GM21717 (cell line): ENCODE measurements at regions not wholly inside any gene's neighbourhood (a gene's known extent, or its start where the extent isn't known, plus 50 kb on each side); places are given as distances from the start of the nearest gene placed in this dataset.
A peak's percentile ranks its signal among the peaks of the same experiment; 100 is the strongest.

ENCODE experiments used
- ATAC-seq: cut with Tn5 transposase; IDR thresholded peaks from one replicate; pipeline ENCODE4 v1.9.1; 2021; ENCODE audit warnings: mild to moderate bottlenecking, moderate library complexity; ENCODE audit not compliant: unreplicated experiment

GRCh38 chr5:42898760-42899159, 87.1 kb upstream of the SELENOP start:
- no peak for ATAC-seq

GRCh38 chr5:42896523-42896922, 84.8 kb upstream of the SELENOP start:
- ATAC-seq = no peak

- no peak for ATAC-seq
Observed at GRCh38 chr5:42894057-42894456, 82.4 kb upstream of the SELENOP start.

- peak; percentile 94 for ATAC-seq
Observed at GRCh38 chr5:42889311-42889933, 77.7 kb upstream of the SELENOP start.

- no peak for ATAC-seq
Observed at GRCh38 chr5:42888771-42889170, 77.1 kb upstream of the SELENOP start.

GRCh38 chr5:42887575-42887974, 75.9 kb upstream of the SELENOP start:
- no peak for ATAC-seq

GRCh38 chr5:42887097-42887496, 75.4 kb upstream of the SELENOP start:
- ATAC-seq = no peak

- no peak for ATAC-seq
Observed at GRCh38 chr5:42886635-42887034, 74.9 kb upstream of the SELENOP start.

GRCh38 chr5:42884326-42884725, 72.6 kb upstream of the SELENOP start:
- ATAC-seq = no peak

GRCh38 chr5:42881416-42882117, 69.9 kb upstream of the SELENOP start:
- no peak for ATAC-seq

GRCh38 chr5:42880496-42881150, 68.9 kb upstream of the SELENOP start:
- ATAC-seq = no peak

- no peak for ATAC-seq
Observed at GRCh38 chr5:42879291-42879690, 67.6 kb upstream of the SELENOP start.

- no peak for ATAC-seq
Observed at GRCh38 chr5:42878550-42878949, 66.9 kb upstream of the SELENOP start.

- ATAC-seq = no peak
Observed at GRCh38 chr5:42878041-42878440, 66.3 kb upstream of the SELENOP start.

GRCh38 chr5:42877431-42877830, 65.7 kb upstream of the SELENOP start:
- no peak for ATAC-seq

- no peak for ATAC-seq
Observed at GRCh38 chr5:42876375-42876844, 64.7 kb upstream of the SELENOP start.

- ATAC-seq = no peak
Observed at GRCh38 chr5:42875785-42876374, 64.2 kb upstream of the SELENOP start.

GRCh38 chr5:42875211-42875610, 63.5 kb upstream of the SELENOP start:
- ATAC-seq = no peak

- no peak for ATAC-seq
Observed at GRCh38 chr5:42874621-42875198, 63.0 kb upstream of the SELENOP start.

- no peak for ATAC-seq
Observed at GRCh38 chr5:42872865-42873264, 61.2 kb upstream of the SELENOP start.

- ATAC-seq = no peak
Observed at GRCh38 chr5:42870882-42871418, 59.3 kb upstream of the SELENOP start.
